ENCODE measurements at regions not wholly inside any gene's neighbourhood (a gene's known extent, or its start where the extent isn't known, plus 50 kb on each side); places are given as distances from the start of the nearest gene placed in this dataset.

- no peak for DNase-seq
- Histone ChIP-seq H3K27me3 (no peaks in the 10 kb centered on the region), H3K27ac (no peak overlapping the region), H3K4me1 (no peaks in the 10 kb centered on the region), H3K9me3 (no peaks in the 10 kb centered on the region), H3K9ac (ENCODE audit: low read depth in 2 of 2, low read length in 2 of 2) (no peak overlapping the region), H3K36me3 (no peaks in the 10 kb centered on the region), H3K4me3 (no peak overlapping the region)
- intact Hi-C loops (cut with DNase I), result no loop called here
- TF ChIP-seq CTCF (IDR thresholded peaks at IDR 0.05), result no peak
Observed at GRCh38 chr2:18311420-18312195, 248.8 kb downstream of the RDH14 start.

- Histone ChIP-seq H3K9ac (ENCODE audit: low read depth in 2 of 2, low read length in 2 of 2) (no peak overlapping the region), H3K4me1 (no peaks in the 10 kb centered on the region), H3K36me3 (no peaks in the 10 kb centered on the region), H3K27me3 (no peaks in the 10 kb centered on the region), H3K4me3 (no peak overlapping the region), H3K9me3 (no peaks in the 10 kb centered on the region), H3K27ac (no peak overlapping the region)
- no peak for DNase-seq
- intact Hi-C loops (cut with DNase I), result no loop called here
- no peak for TF ChIP-seq CTCF (IDR thresholded peaks at IDR 0.05)
Observed at GRCh38 chr2:18309627-18310026, 250.8 kb downstream of the RDH14 start.

GRCh38 chr2:18309188-18309587 is 251.3 kb downstream of the RDH14 start:
- intact Hi-C loops (cut with DNase I), result no loop called here
- no peak for TF ChIP-seq CTCF (IDR thresholded peaks at IDR 0.05)
- H3K9me3 ChIP-seq, result no peaks in the 10 kb centered on the region
- no peak for DNase-seq
- no peak overlapping the region for H3K27ac ChIP-seq
- no peaks in the 10 kb centered on the region for H3K36me3 ChIP-seq
- no peak overlapping the region for H3K4me3 ChIP-seq
- no peak overlapping the region for H3K9ac ChIP-seq (ENCODE audit: low read depth in 2 of 2, low read length in 2 of 2)
- H3K4me1 ChIP-seq, result no peaks in the 10 kb centered on the region
- no peaks in the 10 kb centered on the region for H3K27me3 ChIP-seq

- intact Hi-C loops (cut with DNase I), result no loop called here
- Histone ChIP-seq H3K9ac (ENCODE audit: low read depth in 2 of 2, low read length in 2 of 2) (no peak overlapping the region), H3K27ac (no peak overlapping the region), H3K4me3 (no peak overlapping the region), H3K9me3 (no peaks in the 10 kb centered on the region), H3K4me1 (no peaks in the 10 kb centered on the region), H3K36me3 (no peaks in the 10 kb centered on the region), H3K27me3 (no peaks in the 10 kb centered on the region)
- DNase-seq, result no peak
- TF ChIP-seq CTCF (IDR thresholded peaks at IDR 0.05), result no peak
Observed at GRCh38 chr2:18304849-18305248, 255.6 kb downstream of the RDH14 start.

- TF ChIP-seq CTCF (IDR thresholded peaks at IDR 0.05), result no peak
- H3K27ac ChIP-seq, result no peak overlapping the region
- intact Hi-C loops (cut with DNase I), result no loop called here
- H3K4me1 ChIP-seq, result no peaks in the 10 kb centered on the region
- no peaks in the 10 kb centered on the region for H3K27me3 ChIP-seq
- H3K9ac ChIP-seq (ENCODE audit: low read depth in 2 of 2, low read length in 2 of 2), result no peak overlapping the region
- DNase-seq, result no peak
- H3K9me3 ChIP-seq, result no peaks in the 10 kb centered on the region
- no peaks in the 10 kb centered on the region for H3K36me3 ChIP-seq
- H3K4me3 ChIP-seq, result no peak overlapping the region
Observed at GRCh38 chr2:18301421-18302139, 258.9 kb downstream of the RDH14 start.

All from colonic mucosa (tissue), 4 donors.